ENCODE measurements at regions not wholly inside any gene's neighbourhood (a gene's known extent, or its start where the extent isn't known, plus 50 kb on each side); places are given as distances from the start of the nearest gene placed in this dataset.

GRCh38 chr2:226625946-226626345, 173.7 kb downstream of the IRS1 start:
- TF ChIP-seq CTCF (IDR thresholded peaks at IDR 0.05) (no peak), POLR2AphosphoS5 (IDR thresholded peaks at IDR 0.05) (no peak)

All from esophagus muscularis mucosa (tissue), 3 donors.